GM12875 (cell line): ENCODE measurements at regions not wholly inside any gene's neighbourhood (a gene's known extent, or its start where the extent isn't known, plus 50 kb on each side); places are given as distances from the start of the nearest gene placed in this dataset.

ENCODE experiments used
- H3K4me3 ChIP-seq: one replicate; pipeline ENCODE4 v1.5.1; 2011; ENCODE audit warnings: low read depth, low read length, control low read depth
- TF ChIP-seq, protein P1 (sequence below): IDR thresholded peaks from 2 replicates; pipeline ENCODE4 v1.5.1; 2011; ENCODE audit warnings: low read depth, mild to moderate bottlenecking, control low read depth, inconsistent platforms, low read length, moderate library complexity, borderline replicate concordance; ENCODE audit not compliant: insufficient read depth

DNA sequence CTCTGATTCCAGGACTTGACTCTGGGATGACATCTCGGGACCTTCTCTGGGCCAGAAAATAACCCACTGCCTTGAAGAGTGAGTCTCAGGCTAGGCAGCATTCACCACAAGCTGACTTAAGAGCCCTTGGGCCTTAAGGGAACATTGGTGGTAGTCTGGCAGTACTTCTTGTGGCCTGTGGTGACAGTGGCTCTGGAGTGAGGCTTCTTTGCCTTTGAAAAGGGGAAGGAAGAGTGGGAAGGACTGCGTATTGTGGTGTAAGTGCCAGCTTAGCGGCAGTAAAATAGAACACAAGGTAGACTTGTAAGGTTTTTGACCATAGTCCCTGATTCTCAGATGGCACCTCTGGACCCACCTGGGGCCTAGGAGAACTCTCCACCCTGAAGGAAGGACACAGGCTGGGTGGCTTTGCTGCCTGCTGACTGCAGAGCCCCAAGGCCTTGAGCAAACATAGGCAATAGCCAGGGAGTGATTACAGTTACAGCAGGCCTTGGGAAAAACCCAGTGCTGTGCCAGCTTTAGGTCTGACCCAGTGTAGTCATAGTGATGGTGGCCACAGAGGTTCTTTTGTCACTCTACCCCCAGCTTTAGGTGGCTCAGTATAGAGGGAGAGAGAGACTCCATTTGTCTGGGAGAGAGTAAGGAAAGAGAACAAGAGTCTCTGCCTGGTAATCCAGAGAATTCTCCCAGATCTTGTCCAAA, 483.9 kb downstream of the SH2D4B start:
- no peak overlapping the region for H3K4me3 ChIP-seq
- TF ChIP-seq, protein P1, sequence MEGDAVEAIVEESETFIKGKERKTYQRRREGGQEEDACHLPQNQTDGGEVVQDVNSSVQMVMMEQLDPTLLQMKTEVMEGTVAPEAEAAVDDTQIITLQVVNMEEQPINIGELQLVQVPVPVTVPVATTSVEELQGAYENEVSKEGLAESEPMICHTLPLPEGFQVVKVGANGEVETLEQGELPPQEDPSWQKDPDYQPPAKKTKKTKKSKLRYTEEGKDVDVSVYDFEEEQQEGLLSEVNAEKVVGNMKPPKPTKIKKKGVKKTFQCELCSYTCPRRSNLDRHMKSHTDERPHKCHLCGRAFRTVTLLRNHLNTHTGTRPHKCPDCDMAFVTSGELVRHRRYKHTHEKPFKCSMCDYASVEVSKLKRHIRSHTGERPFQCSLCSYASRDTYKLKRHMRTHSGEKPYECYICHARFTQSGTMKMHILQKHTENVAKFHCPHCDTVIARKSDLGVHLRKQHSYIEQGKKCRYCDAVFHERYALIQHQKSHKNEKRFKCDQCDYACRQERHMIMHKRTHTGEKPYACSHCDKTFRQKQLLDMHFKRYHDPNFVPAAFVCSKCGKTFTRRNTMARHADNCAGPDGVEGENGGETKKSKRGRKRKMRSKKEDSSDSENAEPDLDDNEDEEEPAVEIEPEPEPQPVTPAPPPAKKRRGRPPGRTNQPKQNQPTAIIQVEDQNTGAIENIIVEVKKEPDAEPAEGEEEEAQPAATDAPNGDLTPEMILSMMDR: no peak

DNA sequence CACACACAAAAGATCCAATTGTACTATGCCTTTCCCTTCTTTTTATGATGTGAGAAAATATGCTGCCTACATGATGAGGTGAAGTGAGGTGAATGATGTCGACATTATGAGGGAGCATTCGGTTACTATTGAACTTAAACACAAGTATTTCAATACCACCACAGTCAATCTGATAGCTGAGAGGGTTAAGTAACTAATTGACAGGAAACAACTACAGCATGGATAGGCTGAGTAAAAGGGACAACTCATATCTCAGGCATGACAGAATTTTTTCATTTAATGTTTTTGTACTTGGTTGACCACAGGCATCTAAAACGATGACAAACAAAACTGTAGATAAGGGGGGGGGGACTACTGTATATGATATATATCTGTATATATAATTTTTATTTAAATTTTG, 488.9 kb downstream of the SH2D4B start:
- TF ChIP-seq, protein P1: no peak
- no peak overlapping the region for H3K4me3 ChIP-seq

DNA sequence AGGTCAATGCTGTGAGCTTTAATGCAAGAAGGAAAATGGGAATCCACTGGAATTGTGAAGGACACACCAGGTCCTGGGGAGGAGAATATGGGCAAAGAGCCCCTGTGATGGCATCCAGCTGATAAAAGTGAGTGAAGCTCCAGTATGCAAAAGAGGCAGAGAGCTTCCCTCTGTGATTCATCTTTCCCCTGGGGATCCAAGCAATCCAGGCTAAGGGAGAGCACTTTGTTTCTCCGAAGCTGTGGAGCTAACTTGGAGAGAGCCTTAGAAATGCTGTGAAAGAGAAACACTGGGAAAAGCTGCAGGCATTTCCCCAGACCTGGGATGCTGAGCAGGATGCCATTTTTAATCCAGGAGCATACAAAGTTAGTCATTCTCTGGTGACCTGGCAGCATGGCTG, 489.5 kb downstream of the SH2D4B start:
- no peak overlapping the region for H3K4me3 ChIP-seq
- TF ChIP-seq, protein P1: no peak

DNA sequence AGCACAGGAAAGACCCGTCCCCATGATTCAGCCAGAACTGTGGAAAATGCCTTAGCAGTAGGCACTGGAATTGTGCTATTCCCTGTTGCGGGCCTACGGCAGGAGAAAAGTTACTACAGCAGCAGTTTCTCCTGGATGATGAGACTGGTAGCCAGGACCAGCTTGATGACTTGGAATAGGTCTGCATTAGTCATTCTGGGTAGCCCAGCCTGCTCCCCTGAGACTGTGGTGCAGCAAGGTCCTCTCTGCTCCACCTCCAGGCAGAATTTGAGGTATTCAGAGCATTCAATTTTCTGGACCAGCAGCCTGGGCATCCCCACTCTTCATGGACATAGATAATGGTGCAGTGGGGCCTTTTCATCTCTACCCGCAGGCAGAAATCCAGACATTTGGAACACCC, 490.0 kb downstream of the SH2D4B start:
- TF ChIP-seq, protein P1: no peak

DNA sequence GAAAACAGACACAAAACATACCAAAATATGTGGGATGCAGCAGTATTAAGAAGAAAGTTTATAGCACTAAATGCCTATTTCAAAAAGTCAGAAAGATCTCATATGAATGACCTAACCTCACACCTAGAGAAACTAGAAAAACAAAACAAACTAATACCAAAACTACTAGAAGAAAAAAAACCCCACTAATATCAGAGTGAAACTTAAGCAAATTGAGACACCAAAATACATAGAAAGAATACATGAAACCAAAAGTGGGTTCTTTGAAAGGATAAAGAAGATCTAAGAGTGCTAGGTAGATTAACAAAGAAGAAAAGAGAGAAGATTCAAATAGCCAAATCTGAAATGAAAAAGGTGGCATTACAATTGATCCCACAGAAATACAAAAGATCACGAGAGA, 494.1 kb downstream of the SH2D4B start:
- TF ChIP-seq, protein P1: no peak
- H3K4me3 ChIP-seq: no peak overlapping the region

More for the DNA sequence above, 490.0 kb downstream of the SH2D4B start:
- H3K4me3 ChIP-seq: no peak overlapping the region

DNA sequence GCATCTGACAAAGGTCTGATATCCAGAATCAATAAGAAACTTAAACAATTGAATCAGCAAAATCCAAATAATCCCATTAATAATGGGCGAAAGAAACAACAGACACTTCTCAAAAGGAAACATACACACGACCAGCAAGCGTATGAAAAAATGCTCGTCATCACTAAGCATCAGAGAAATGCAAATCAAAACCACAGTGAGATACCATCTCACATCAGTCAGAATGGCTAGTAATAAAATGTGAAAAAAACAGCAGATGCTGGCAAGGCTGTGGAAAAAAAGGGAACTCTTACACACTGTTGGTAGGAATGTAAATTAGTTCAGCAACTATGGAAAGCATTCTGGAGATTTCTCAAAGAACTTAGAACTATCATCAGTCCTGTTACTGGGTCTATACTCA, 496.7 kb downstream of the SH2D4B start:
- TF ChIP-seq, protein P1: no peak
- no peak overlapping the region for H3K4me3 ChIP-seq

DNA sequence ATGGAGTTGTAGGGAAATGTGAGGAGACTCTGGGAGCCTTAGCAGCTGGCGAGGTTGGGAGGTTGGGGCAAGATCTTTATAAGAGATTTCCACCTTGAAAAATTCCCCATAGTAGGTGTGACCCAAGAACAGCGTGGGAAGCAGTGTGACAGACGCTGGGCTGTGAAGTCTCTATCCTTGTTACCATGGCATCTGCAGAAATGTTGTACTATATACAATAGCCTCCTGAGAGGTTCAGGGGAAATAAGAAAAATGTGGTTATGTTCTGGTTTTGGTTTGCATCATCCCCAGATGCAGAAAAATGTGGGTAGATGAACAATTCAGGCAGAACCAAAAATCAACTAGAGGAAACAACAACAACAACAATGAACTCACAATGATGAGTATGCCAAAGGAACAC, 498.6 kb downstream of the SH2D4B start:
- H3K4me3 ChIP-seq: no peak overlapping the region
- TF ChIP-seq, protein P1: no peak
